ENCODE measurements at regions not wholly inside any gene's neighbourhood (a gene's known extent, or its start where the extent isn't known, plus 50 kb on each side); places are given as distances from the start of the nearest gene placed in this dataset.
"Not testable (repeated sequence)": the region's sequence is repeated elsewhere in the genome, so short reads cannot be mapped to it uniquely, and the experiment has no call there.

GRCh38 chr5:126682856-126683255, 82.1 kb downstream of the PHAX start:
- Histone ChIP-seq H3K4me3 (ENCODE audit: low read depth, low read length, poor library complexity, severe bottlenecking) (no peak overlapping the region), H3K9me3 (ENCODE audit: low read depth, low read length, poor library complexity, severe bottlenecking) (no peaks in the 10 kb centered on the region), H3K4me1 (ENCODE audit: insufficient read depth, low read length, poor library complexity, severe bottlenecking) (peaks cover 37% of the 10 kb centered on the region), H3K36me3 (ENCODE audit: insufficient read depth, low read length, poor library complexity, severe bottlenecking) (no peaks in the 10 kb centered on the region), H3K27ac (ENCODE audit: low read depth, low read length, poor library complexity, severe bottlenecking) (no peak overlapping the region), H3K27me3 (replicated peaks; ENCODE audit: insufficient read depth, low read depth, low read length, poor library complexity) (no peaks in the 10 kb centered on the region)
- no TSS peak for BruUV-seq (replicated peaks)
- CTCF ChIA-PET: no interaction called here
- intact Hi-C loops (cut with micrococcal nuclease; ENCODE audit: unreplicated experiment): no loop called here
- no peak for DNase-seq (ENCODE audit: low spot score)
- POLR2A ChIA-PET (ENCODE audit: low non-redundant PET): no interaction called here
- TF ChIP-seq CTCF (conservative IDR thresholded peaks at IDR 0.05; ENCODE audit: low read depth, low read length): no peak
- TF ChIP-seq EZH2 (IDR thresholded peaks at IDR 0.05; ENCODE audit: borderline replicate concordance, low read depth, low read length, poor library complexity, severe bottlenecking): no peak

GRCh38 chr5:126683912-126684311, 83.2 kb downstream of the PHAX start:
- no peak overlapping the region for H3K27ac ChIP-seq (ENCODE audit: low read depth, low read length, poor library complexity, severe bottlenecking)
- H3K4me1 ChIP-seq (ENCODE audit: insufficient read depth, low read length, poor library complexity, severe bottlenecking): peaks cover 37% of the 10 kb centered on the region
- no TSS peak for BruUV-seq (replicated peaks)
- ChIA-PET CTCF (no interaction called here), POLR2A (ENCODE audit: low non-redundant PET) (interaction anchor here (0.7 kb wide), 1 partner anchor 52 kb away, joined by 4 read pairs; no protein-coding TSS in a partner anchor)
- peak; percentile 53 for DNase-seq (ENCODE audit: low spot score)
- H3K36me3 ChIP-seq (ENCODE audit: insufficient read depth, low read length, poor library complexity, severe bottlenecking): no peaks in the 10 kb centered on the region
- no peaks in the 10 kb centered on the region for H3K9me3 ChIP-seq (ENCODE audit: low read depth, low read length, poor library complexity, severe bottlenecking)
- no peak overlapping the region for H3K4me3 ChIP-seq (ENCODE audit: low read depth, low read length, poor library complexity, severe bottlenecking)
- TF ChIP-seq CTCF (conservative IDR thresholded peaks at IDR 0.05; ENCODE audit: low read depth, low read length): no peak
- no peak for TF ChIP-seq EZH2 (IDR thresholded peaks at IDR 0.05; ENCODE audit: borderline replicate concordance, low read depth, low read length, poor library complexity, severe bottlenecking)
- no peaks in the 10 kb centered on the region for H3K27me3 ChIP-seq (replicated peaks; ENCODE audit: insufficient read depth, low read depth, low read length, poor library complexity)
- intact Hi-C loops (cut with micrococcal nuclease; ENCODE audit: unreplicated experiment): no loop called here

- CTCF ChIA-PET; H3K27ac ChIP-seq (ENCODE audit: low read depth, low read length, poor library complexity, severe bottlenecking); H3K9me3 ChIP-seq (ENCODE audit: low read depth, low read length, poor library complexity, severe bottlenecking); intact Hi-C loops (cut with micrococcal nuclease; ENCODE audit: unreplicated experiment); H3K4me3 ChIP-seq (ENCODE audit: low read depth, low read length, poor library complexity, severe bottlenecking); H3K27me3 ChIP-seq (replicated peaks; ENCODE audit: insufficient read depth, low read depth, low read length, poor library complexity); DNase-seq (ENCODE audit: low spot score); POLR2A ChIA-PET (ENCODE audit: low non-redundant PET); H3K36me3 ChIP-seq (ENCODE audit: insufficient read depth, low read length, poor library complexity, severe bottlenecking); BruUV-seq (replicated peaks): not testable (repeated sequence)
- H3K4me1 ChIP-seq (ENCODE audit: insufficient read depth, low read length, poor library complexity, severe bottlenecking): peaks cover 33% of the 10 kb centered on the region
Observed at GRCh38 chr5:126684656-126685442, 84.1 kb downstream of the PHAX start.
